ENCODE measurements at regions not wholly inside any gene's neighbourhood (a gene's known extent, or its start where the extent isn't known, plus 50 kb on each side); places are given as distances from the start of the nearest gene placed in this dataset.

DNA sequence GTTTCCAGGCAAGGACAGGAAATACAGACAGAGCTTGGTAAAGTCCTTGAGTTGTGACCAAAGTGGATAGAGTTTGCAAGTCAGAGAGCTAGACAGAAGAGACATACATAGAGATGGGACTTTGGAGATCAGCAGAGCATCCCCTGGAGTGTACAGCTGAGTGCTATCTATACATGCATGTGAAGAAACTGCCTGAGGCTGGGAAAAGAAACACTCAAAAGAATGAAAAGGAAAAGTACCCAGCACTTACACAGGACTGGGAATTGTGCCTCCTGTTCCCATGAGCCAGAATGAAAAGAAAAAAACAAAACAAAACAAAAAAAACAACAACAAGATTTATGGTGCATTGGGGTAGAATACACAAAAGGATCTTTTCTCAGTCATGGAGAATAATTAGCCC is 606.4 kb downstream of the ZNF608 start:
- Histone ChIP-seq H3K4me3 (ENCODE audit: low read length) (no peak overlapping the region), H3K23ac (ENCODE audit: low read length) (no peak overlapping the region)

DNA sequence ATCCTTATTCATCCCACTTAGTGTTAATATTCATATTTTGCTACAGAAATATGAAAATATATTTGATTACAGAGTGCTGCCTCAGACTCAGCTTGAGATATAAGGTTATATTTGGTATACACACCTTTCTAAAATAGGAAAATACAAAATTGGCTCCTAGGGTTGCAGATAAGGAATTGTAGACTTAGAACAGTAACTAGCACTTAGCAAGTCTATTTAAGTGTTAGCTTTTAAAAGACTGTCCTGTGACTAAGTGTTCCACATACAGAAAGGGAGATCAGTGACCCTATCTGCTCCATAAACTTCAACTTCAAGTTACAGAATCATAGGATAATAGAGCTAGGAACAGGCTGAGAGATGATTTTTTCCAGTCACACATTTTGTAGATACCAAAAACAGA is 607.0 kb downstream of the ZNF608 start:
- Histone ChIP-seq H3K9ac (ENCODE audit: low read length) (no peak overlapping the region), H3K27ac (ENCODE audit: low read depth, low read length) (no peak overlapping the region), H2BK15ac (replicated peaks; ENCODE audit: low read depth) (no peak overlapping the region), H4K5ac (ENCODE audit: low read length) (no peak overlapping the region), H3K18ac (ENCODE audit: low read length) (no peak overlapping the region), H3K4me3 (ENCODE audit: low read length) (no peak overlapping the region), H3K4ac (ENCODE audit: low read depth, low read length) (no peak overlapping the region), H3K4me1 (ENCODE audit: control insufficient read depth, low read depth, low read length) (no peaks in the 10 kb centered on the region), H3K79me2 (ENCODE audit: control insufficient read depth, insufficient read depth, low read length) (no peaks in the 10 kb centered on the region), H3K27me3 (ENCODE audit: insufficient read depth, low read length, poor library complexity) (no peaks in the 10 kb centered on the region), H2AK5ac (ENCODE audit: low read length) (no peak overlapping the region), H2BK5ac (ENCODE audit: low read length) (no peak overlapping the region), H3K79me1 (ENCODE audit: low read length) (no peaks in the 10 kb centered on the region), H3K23ac (ENCODE audit: low read length) (no peak overlapping the region), H4K8ac (ENCODE audit: low read depth, low read length) (no peak overlapping the region), H2BK120ac (ENCODE audit: low read depth, low read length) (no peak overlapping the region), H3K4me2 (ENCODE audit: low read length) (no peak overlapping the region), H3K56ac (ENCODE audit: low read length) (no peak overlapping the region), H3K36me3 (ENCODE audit: control insufficient read depth, insufficient read depth, low read length) (no peaks in the 10 kb centered on the region)
- no peak for DNase-seq

More for the DNA sequence above, 606.4 kb downstream of the ZNF608 start:
- H3K27ac ChIP-seq (ENCODE audit: low read depth, low read length): no peak overlapping the region
- no peak overlapping the region for H3K18ac ChIP-seq (ENCODE audit: low read length)
- H4K8ac ChIP-seq (ENCODE audit: low read depth, low read length): no peak overlapping the region
- H3K56ac ChIP-seq (ENCODE audit: low read length): no peak overlapping the region
- H3K4ac ChIP-seq (ENCODE audit: low read depth, low read length): no peak overlapping the region
- no peaks in the 10 kb centered on the region for H3K79me2 ChIP-seq (ENCODE audit: control insufficient read depth, insufficient read depth, low read length)
- no peaks in the 10 kb centered on the region for H3K27me3 ChIP-seq (ENCODE audit: insufficient read depth, low read length, poor library complexity)
- no peak overlapping the region for H3K4me2 ChIP-seq (ENCODE audit: low read length)
- no peak overlapping the region for H2AK5ac ChIP-seq (ENCODE audit: low read length)
- no peak overlapping the region for H2BK120ac ChIP-seq (ENCODE audit: low read depth, low read length)
- no peak overlapping the region for H2BK5ac ChIP-seq (ENCODE audit: low read length)
- no peaks in the 10 kb centered on the region for H3K4me1 ChIP-seq (ENCODE audit: control insufficient read depth, low read depth, low read length)
- H3K9ac ChIP-seq (ENCODE audit: low read length): no peak overlapping the region
- no peaks in the 10 kb centered on the region for H3K79me1 ChIP-seq (ENCODE audit: low read length)
- DNase-seq: no peak
- no peak overlapping the region for H2BK15ac ChIP-seq (replicated peaks; ENCODE audit: low read depth)
- no peak overlapping the region for H4K5ac ChIP-seq (ENCODE audit: low read length)
- H3K36me3 ChIP-seq (ENCODE audit: control insufficient read depth, insufficient read depth, low read length): no peaks in the 10 kb centered on the region

DNA sequence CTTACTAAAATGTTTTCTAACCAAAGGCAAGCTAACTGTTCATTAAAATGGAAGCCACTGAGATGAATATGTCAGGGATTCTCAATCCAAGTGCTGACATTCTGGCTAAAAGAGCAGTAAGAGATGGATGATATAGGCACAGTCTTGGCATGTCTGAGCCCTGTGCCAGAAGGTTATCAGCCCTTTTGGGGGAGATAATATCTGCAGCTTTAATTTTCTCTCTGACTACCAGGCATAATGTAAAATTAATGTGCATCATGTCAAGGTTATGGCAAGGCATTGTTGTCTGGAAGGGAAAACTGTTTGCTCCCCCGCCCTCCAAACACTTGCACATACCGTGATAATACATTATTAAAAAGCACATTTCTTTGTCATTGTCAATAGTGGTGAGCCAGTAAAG is 609.8 kb downstream of the ZNF608 start:
- Histone ChIP-seq H2AK5ac (ENCODE audit: low read length) (no peak overlapping the region), H4K5ac (ENCODE audit: low read length) (no peak overlapping the region), H3K4me2 (ENCODE audit: low read length) (no peak overlapping the region), H3K4me3 (ENCODE audit: low read length) (no peak overlapping the region), H3K9ac (ENCODE audit: low read length) (no peak overlapping the region), H3K27ac (ENCODE audit: low read depth, low read length) (no peak overlapping the region), H3K27me3 (ENCODE audit: insufficient read depth, low read length, poor library complexity) (no peaks in the 10 kb centered on the region), H2BK15ac (replicated peaks; ENCODE audit: low read depth) (no peak overlapping the region), H3K79me1 (ENCODE audit: low read length) (no peaks in the 10 kb centered on the region), H4K8ac (ENCODE audit: low read depth, low read length) (no peak overlapping the region), H3K56ac (ENCODE audit: low read length) (no peak overlapping the region), H3K79me2 (ENCODE audit: control insufficient read depth, insufficient read depth, low read length) (no peaks in the 10 kb centered on the region), H3K36me3 (ENCODE audit: control insufficient read depth, insufficient read depth, low read length) (no peaks in the 10 kb centered on the region), H3K18ac (ENCODE audit: low read length) (no peak overlapping the region), H2BK120ac (ENCODE audit: low read depth, low read length) (no peak overlapping the region), H3K23ac (ENCODE audit: low read length) (no peak overlapping the region), H3K4me1 (ENCODE audit: control insufficient read depth, low read depth, low read length) (no peaks in the 10 kb centered on the region), H3K4ac (ENCODE audit: low read depth, low read length) (no peak overlapping the region), H2BK5ac (ENCODE audit: low read length) (no peak overlapping the region)
- no CpG with 5 or more reads among the region's 2 CpGs for WGBS (ENCODE audit: extremely low coverage, insufficient coverage, low lambda C conversion rate)
- DNase-seq: no peak

DNA sequence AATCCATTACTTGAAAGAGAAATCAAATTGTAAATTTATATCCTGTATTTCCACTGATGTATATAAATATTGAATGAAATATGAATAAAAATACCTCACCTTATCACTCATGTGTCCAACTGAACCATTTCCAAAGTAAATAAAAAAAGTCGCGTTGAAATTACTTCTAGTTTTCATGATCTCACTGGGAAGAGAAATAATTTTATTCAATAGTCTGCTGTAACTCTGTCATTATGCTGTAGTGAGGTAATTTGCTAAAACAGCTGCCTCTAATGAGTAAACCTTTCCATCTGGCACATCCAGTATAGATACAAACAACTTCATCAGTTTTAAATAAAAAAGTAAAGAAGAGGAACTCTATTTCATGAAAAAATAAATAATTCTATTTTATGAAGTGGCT is 611.5 kb downstream of the ZNF608 start:
- Histone ChIP-seq H4K5ac (ENCODE audit: low read length) (no peak overlapping the region), H2BK120ac (ENCODE audit: low read depth, low read length) (no peak overlapping the region), H3K36me3 (ENCODE audit: control insufficient read depth, insufficient read depth, low read length) (no peaks in the 10 kb centered on the region), H3K4me3 (ENCODE audit: low read length) (no peak overlapping the region), H3K9ac (ENCODE audit: low read length) (no peak overlapping the region), H2BK15ac (replicated peaks; ENCODE audit: low read depth) (no peak overlapping the region), H3K79me2 (ENCODE audit: control insufficient read depth, insufficient read depth, low read length) (no peaks in the 10 kb centered on the region), H3K4me2 (ENCODE audit: low read length) (no peak overlapping the region), H4K8ac (ENCODE audit: low read depth, low read length) (no peak overlapping the region), H3K4me1 (ENCODE audit: control insufficient read depth, low read depth, low read length) (no peaks in the 10 kb centered on the region), H3K23ac (ENCODE audit: low read length) (no peak overlapping the region), H3K4ac (ENCODE audit: low read depth, low read length) (no peak overlapping the region), H3K27me3 (ENCODE audit: insufficient read depth, low read length, poor library complexity) (no peaks in the 10 kb centered on the region), H2BK5ac (ENCODE audit: low read length) (no peak overlapping the region), H3K79me1 (ENCODE audit: low read length) (no peaks in the 10 kb centered on the region), H3K27ac (ENCODE audit: low read depth, low read length) (no peak overlapping the region), H2AK5ac (ENCODE audit: low read length) (no peak overlapping the region), H3K18ac (ENCODE audit: low read length) (no peak overlapping the region), H3K56ac (ENCODE audit: low read length) (no peak overlapping the region)
- WGBS (ENCODE audit: extremely low coverage, insufficient coverage, low lambda C conversion rate): no CpG with 5 or more reads among the region's 2 CpGs
- DNase-seq: no peak

- Histone ChIP-seq H3K18ac (ENCODE audit: low read length) (no peak overlapping the region), H3K56ac (ENCODE audit: low read length) (no peak overlapping the region), H3K4me2 (ENCODE audit: low read length) (no peak overlapping the region), H3K4ac (ENCODE audit: low read depth, low read length) (no peak overlapping the region), H4K5ac (ENCODE audit: low read length) (no peak overlapping the region), H3K9ac (ENCODE audit: low read length) (no peak overlapping the region), H3K36me3 (ENCODE audit: control insufficient read depth, insufficient read depth, low read length) (no peaks in the 10 kb centered on the region), H2BK5ac (ENCODE audit: low read length) (no peak overlapping the region), H2AK5ac (ENCODE audit: low read length) (no peak overlapping the region), H3K4me3 (ENCODE audit: low read length) (no peak overlapping the region), H4K8ac (ENCODE audit: low read depth, low read length) (no peak overlapping the region), H2BK120ac (ENCODE audit: low read depth, low read length) (no peak overlapping the region), H3K23ac (ENCODE audit: low read length) (no peak overlapping the region), H3K79me2 (ENCODE audit: control insufficient read depth, insufficient read depth, low read length) (no peaks in the 10 kb centered on the region), H3K27me3 (ENCODE audit: insufficient read depth, low read length, poor library complexity) (no peaks in the 10 kb centered on the region), H3K4me1 (ENCODE audit: control insufficient read depth, low read depth, low read length) (no peaks in the 10 kb centered on the region), H3K79me1 (ENCODE audit: low read length) (no peaks in the 10 kb centered on the region), H2BK15ac (replicated peaks; ENCODE audit: low read depth) (no peak overlapping the region), H3K27ac (ENCODE audit: low read depth, low read length) (no peak overlapping the region)
- no peak for DNase-seq
- WGBS (ENCODE audit: extremely low coverage, insufficient coverage, low lambda C conversion rate): no CpG with 5 or more reads among the region's 1 CpG
Observed at GRCh38 chr5:124133406-124133805, 613.0 kb downstream of the ZNF608 start.

GRCh38 chr5:124132843-124133242 is 613.6 kb downstream of the ZNF608 start:
- no peak overlapping the region for H3K23ac ChIP-seq (ENCODE audit: low read length)
- H3K36me3 ChIP-seq (ENCODE audit: control insufficient read depth, insufficient read depth, low read length): no peaks in the 10 kb centered on the region
- no peaks in the 10 kb centered on the region for H3K4me1 ChIP-seq (ENCODE audit: control insufficient read depth, low read depth, low read length)
- H3K27me3 ChIP-seq (ENCODE audit: insufficient read depth, low read length, poor library complexity): no peaks in the 10 kb centered on the region
- H3K4me2 ChIP-seq (ENCODE audit: low read length): no peak overlapping the region
- H3K56ac ChIP-seq (ENCODE audit: low read length): no peak overlapping the region
- H3K18ac ChIP-seq (ENCODE audit: low read length): no peak overlapping the region
- H3K9ac ChIP-seq (ENCODE audit: low read length): no peak overlapping the region
- H4K5ac ChIP-seq (ENCODE audit: low read length): no peak overlapping the region
- H3K4me3 ChIP-seq (ENCODE audit: low read length): no peak overlapping the region
- no peaks in the 10 kb centered on the region for H3K79me1 ChIP-seq (ENCODE audit: low read length)
- H2BK15ac ChIP-seq (replicated peaks; ENCODE audit: low read depth): no peak overlapping the region
- no peak overlapping the region for H4K8ac ChIP-seq (ENCODE audit: low read depth, low read length)
- no peak for DNase-seq
- no peak overlapping the region for H2BK5ac ChIP-seq (ENCODE audit: low read length)
- no peak overlapping the region for H3K27ac ChIP-seq (ENCODE audit: low read depth, low read length)
- no peak overlapping the region for H2AK5ac ChIP-seq (ENCODE audit: low read length)
- no peak overlapping the region for H3K4ac ChIP-seq (ENCODE audit: low read depth, low read length)
- no peaks in the 10 kb centered on the region for H3K79me2 ChIP-seq (ENCODE audit: control insufficient read depth, insufficient read depth, low read length)
- no peak overlapping the region for H2BK120ac ChIP-seq (ENCODE audit: low read depth, low read length)

All from mesendoderm (in vitro differentiated cells).